Endothelial cell of umbilical vein (primary cell): ENCODE measurements at regions not wholly inside any gene's neighbourhood (a gene's known extent, or its start where the extent isn't known, plus 50 kb on each side); places are given as distances from the start of the nearest gene placed in this dataset.

ENCODE experiments used
- BruUV-seq: library from RNA; stranded (reverse); fragments of 400-500 nt; replicated peaks from 2 replicates; lab custom pipeline; 2021; lab: Mats Ljungman, UMichigan
- CTCF ChIA-PET: fragments of 300-600, 350-600 bp; sonication (Branson Sonifier 250); formaldehyde crosslinking; loops from one replicate; lab custom pipeline; 2021; ENCODE audit warnings: antibody characterized with exemption, inconsistent platforms; lab: Charles Lee
- POLR2A ChIA-PET: fragments of 300-600, 350-600 bp; sonication (Branson Sonifier 250); formaldehyde crosslinking; loops from one replicate; lab custom pipeline; 2021; ENCODE audit warnings: antibody characterized with exemption, inconsistent platforms; lab: Charles Lee
- DNase-seq: peaks from one replicate; pipeline ENCODE4 v3.0.0-alpha.2; 2011; ENCODE audit warnings: low read depth, low spot score
- FAIRE-seq: peaks from 2 replicates; lab custom pipeline; 2011; peaks lifted over from hg19 to GRCh38; lab: Jason Lieb, UNC
- H2AFZ ChIP-seq: 2 replicates; pipeline ENCODE4 v1.6.0; 2012; ENCODE audit warnings: low read depth, low read length, control low read depth, inconsistent platforms
- H3K27ac ChIP-seq: 2 replicates; pipeline ENCODE4 v1.5.1; 2011; ENCODE audit warnings: low read depth, mild to moderate bottlenecking, control low read depth, low read length, moderate library complexity; ENCODE audit not compliant: insufficient read depth
- H3K27me3 ChIP-seq, 2 experiments: 2 replicates each; pipeline versions ENCODE4 v1.6.0 to v1.6.1; 2011; ENCODE audit warnings: low read length in 2 of 2, mixed read lengths in 1 of 2; ENCODE audit not compliant: control insufficient read depth in 2 of 2, insufficient read depth in 2 of 2
- H3K36me3 ChIP-seq, 2 experiments: 2 replicates in 1 of 2; 3 replicates in 1 of 2; pipeline ENCODE4 v1.5.1; 2011; ENCODE audit warnings: low read length in 2 of 2, mild to moderate bottlenecking in 1 of 2, moderate library complexity in 1 of 2; ENCODE audit not compliant: control insufficient read depth in 2 of 2, insufficient read depth in 2 of 2; ENCODE audit errors: extremely low read depth in 1 of 2
- H3K4me1 ChIP-seq: 3 replicates; pipeline ENCODE4 v1.5.1; 2011; ENCODE audit warnings: mild to moderate bottlenecking, low read length; ENCODE audit not compliant: control insufficient read depth, insufficient read depth; ENCODE audit errors: extremely low read depth
- H3K4me2 ChIP-seq: 2 replicates; pipeline ENCODE4 v1.6.1; 2011; ENCODE audit warnings: low read length, control low read depth, mixed read lengths; ENCODE audit not compliant: insufficient read depth
- H3K4me3 ChIP-seq, 3 experiments: fragments of 200-600 bp in 1 of 3; sonication (generic), shearing (Covaris generic) in 1 of 3; replicated peaks in 1 of 3; 2 replicates each; pipeline ENCODE4 v1.5.1; 2011 to 2016; ENCODE audit warnings: control low read depth in 3 of 3, low read length in 3 of 3, mild to moderate bottlenecking in 2 of 3, inconsistent platforms in 1 of 3, low read depth in 1 of 3, moderate library complexity in 1 of 3; ENCODE audit not compliant: insufficient read depth in 1 of 3
- H3K79me2 ChIP-seq: 2 replicates; pipeline ENCODE4 v1.6.0; 2012; ENCODE audit warnings: low read length, inconsistent platforms; ENCODE audit not compliant: control insufficient read depth, insufficient read depth
- H3K9ac ChIP-seq: replicated peaks from 2 replicates; pipeline ENCODE3; 2011; ENCODE audit warnings: low read length, control low read depth; ENCODE audit not compliant: insufficient read depth; ENCODE audit errors: extremely low read depth
- H3K9me1 ChIP-seq: replicated peaks from 3 replicates; pipeline ENCODE4 v1.6.0; 2011; ENCODE audit warnings: mild to moderate bottlenecking, low read length; ENCODE audit not compliant: control insufficient read depth, insufficient read depth; ENCODE audit errors: extremely low read depth
- H3K9me3 ChIP-seq: replicated peaks from 2 replicates; pipeline ENCODE4 v1.5.1; 2012; ENCODE audit warnings: low read length, inconsistent platforms; ENCODE audit not compliant: control insufficient read depth, insufficient read depth
- H4K20me1 ChIP-seq: replicated peaks from 2 replicates; pipeline ENCODE3; 2011; ENCODE audit warnings: mild to moderate bottlenecking, low read length; ENCODE audit not compliant: control insufficient read depth, insufficient read depth; ENCODE audit errors: extremely low read depth
- CTCF ChIP-seq, 2 donors: IDR thresholded peaks; 1 replicate in 1 of 2; 2 replicates in 1 of 2; pipeline ENCODE4 v1.5.1; 2011; ENCODE audit warnings: low read length in 2 of 2, mild to moderate bottlenecking in 2 of 2, moderate library complexity in 2 of 2, control low read depth in 1 of 2, inconsistent platforms in 1 of 2, low read depth in 1 of 2; ENCODE audit not compliant: insufficient read depth in 1 of 2; ENCODE audit errors: extremely low read depth in 1 of 2
- EZH2 ChIP-seq: IDR thresholded peaks from 2 replicates; pipeline ENCODE4 v1.6.1; 2012; ENCODE audit warnings: borderline replicate concordance, low read depth, mild to moderate bottlenecking, moderate library complexity, low read length, inconsistent platforms; ENCODE audit not compliant: severe bottlenecking
- FOS ChIP-seq: IDR thresholded peaks from 2 replicates; pipeline ENCODE4 v1.6.1; 2011; ENCODE audit warnings: mild to moderate bottlenecking, low read length, moderate library complexity, borderline replicate concordance; ENCODE audit not compliant: insufficient read depth
- GATA2 ChIP-seq: IDR thresholded peaks from 2 replicates; pipeline ENCODE4 v1.7.0; 2011; ENCODE audit warnings: low read depth, mild to moderate bottlenecking, moderate library complexity, mixed read lengths, low read length; ENCODE audit not compliant: insufficient read length, insufficient read depth
- JUN ChIP-seq: IDR thresholded peaks from 2 replicates; pipeline ENCODE4 v1.6.1; 2011; ENCODE audit warnings: borderline replicate concordance, low read depth; ENCODE audit not compliant: insufficient read length, insufficient read depth
- MAX ChIP-seq: IDR thresholded peaks from 2 replicates; pipeline ENCODE4 v1.6.1; 2011; ENCODE audit not compliant: insufficient read depth, insufficient read length
- MYC ChIP-seq: IDR thresholded peaks from one replicate; pipeline ENCODE4 v1.6.1; 2011; ENCODE audit warnings: mild to moderate bottlenecking, low read depth, low read length
- POLR2A ChIP-seq: IDR thresholded peaks from 2 replicates; pipeline ENCODE4 v1.6.1; 2012; ENCODE audit warnings: low read depth, mild to moderate bottlenecking, control low read depth, low read length
- POLR2AphosphoS5 ChIP-seq: IDR thresholded peaks from 2 replicates; pipeline ENCODE4 v1.6.1; 2012; ENCODE audit warnings: low read depth, mild to moderate bottlenecking, control low read depth, low read length, moderate library complexity; ENCODE audit not compliant: insufficient read depth
- dilution Hi-C: fragments of 300-500 bp; cut with MboI; formaldehyde crosslinking; loops from one replicate; pipeline ENCODE4 v1.15.0; 2019; ENCODE audit warnings: low sequenced_read_pairs; ENCODE audit not compliant: extremely low pct_ligation_motif_present
- intact Hi-C: fragments of 100-400 bp; cut with micrococcal nuclease; formaldehyde crosslinking; loops from one replicate; pipeline ENCODE4 v1.10.0; 2022

- H3K27ac ChIP-seq, result no peak overlapping the region
- no peaks in the 10 kb centered on the region for H4K20me1 ChIP-seq
- FAIRE-seq (no peak), DNase-seq (no peak)
- no peak overlapping the region for H2AFZ ChIP-seq
- no peaks in the 10 kb centered on the region for H3K36me3 ChIP-seq
- dilution Hi-C loops (no loop called here), intact Hi-C loops (no loop called here)
- no peak overlapping the region for H3K4me3 ChIP-seq
- H3K9ac ChIP-seq, result no peak overlapping the region
- BruUV-seq, result no TSS peak
- H3K9me1 ChIP-seq, result no peaks in the 10 kb centered on the region
- TF ChIP-seq POLR2A (no peak), MAX (no peak), CTCF (IDR thresholded peaks at IDR 0.05; ENCODE audit: extremely low read depth in 1 of 2, insufficient read depth in 1 of 2, low read depth in 1 of 2, low read length in 2 of 2) (no peak), POLR2AphosphoS5 (no peak), MYC (no peak), FOS (no peak), JUN (no peak), EZH2 (no peak), GATA2 (no peak)
- no peaks in the 10 kb centered on the region for H3K79me2 ChIP-seq
- H3K4me1 ChIP-seq, result no peaks in the 10 kb centered on the region
- ChIA-PET POLR2A (no interaction called here), CTCF (no interaction called here)
- H3K27me3 ChIP-seq, result no peaks in the 10 kb centered on the region
- no peaks in the 10 kb centered on the region for H3K9me3 ChIP-seq
- no peak overlapping the region for H3K4me2 ChIP-seq
These were observed 369.9 kb upstream of the PLSCR5 start for GRCh38 chr3:146975032-146975431.
